Endothelial cell of umbilical vein (primary cell): ENCODE measurements at regions not wholly inside any gene's neighbourhood (a gene's known extent, or its start where the extent isn't known, plus 50 kb on each side); places are given as distances from the start of the nearest gene placed in this dataset.

Experiments used
- BruUV-seq: library from RNA; stranded (reverse); fragments of 400-500 nt; replicated peaks from 2 replicates; lab custom pipeline; 2021; lab: Mats Ljungman, UMichigan
- CTCF ChIA-PET: fragments of 300-600, 350-600 bp; sonication (Branson Sonifier 250); formaldehyde crosslinking; loops from one replicate; lab custom pipeline; 2021; ENCODE audit warnings: antibody characterized with exemption, inconsistent platforms; lab: Charles Lee
- POLR2A ChIA-PET: fragments of 300-600, 350-600 bp; sonication (Branson Sonifier 250); formaldehyde crosslinking; loops from one replicate; lab custom pipeline; 2021; ENCODE audit warnings: antibody characterized with exemption, inconsistent platforms; lab: Charles Lee
- DNase-seq: peaks from one replicate; pipeline ENCODE4 v3.0.0-alpha.2; 2011; ENCODE audit warnings: low read depth, low spot score
- FAIRE-seq: peaks from 2 replicates; lab custom pipeline; 2011; peaks lifted over from hg19 to GRCh38; lab: Jason Lieb, UNC
- H2AFZ ChIP-seq: 2 replicates; pipeline ENCODE4 v1.6.0; 2012; ENCODE audit warnings: low read depth, low read length, control low read depth, inconsistent platforms
- H3K27ac ChIP-seq: 2 replicates; pipeline ENCODE4 v1.5.1; 2011; ENCODE audit warnings: low read depth, mild to moderate bottlenecking, control low read depth, low read length, moderate library complexity; ENCODE audit not compliant: insufficient read depth
- H3K27me3 ChIP-seq, 2 experiments: 2 replicates each; pipeline versions ENCODE4 v1.6.0 to v1.6.1; 2011; ENCODE audit warnings: low read length in 2 of 2, mixed read lengths in 1 of 2; ENCODE audit not compliant: control insufficient read depth in 2 of 2, insufficient read depth in 2 of 2
- H3K36me3 ChIP-seq, 2 experiments: 2 replicates in 1 of 2; 3 replicates in 1 of 2; pipeline ENCODE4 v1.5.1; 2011; ENCODE audit warnings: low read length in 2 of 2, mild to moderate bottlenecking in 1 of 2, moderate library complexity in 1 of 2; ENCODE audit not compliant: control insufficient read depth in 2 of 2, insufficient read depth in 2 of 2; ENCODE audit errors: extremely low read depth in 1 of 2
- H3K4me1 ChIP-seq: 3 replicates; pipeline ENCODE4 v1.5.1; 2011; ENCODE audit warnings: mild to moderate bottlenecking, low read length; ENCODE audit not compliant: control insufficient read depth, insufficient read depth; ENCODE audit errors: extremely low read depth
- H3K4me2 ChIP-seq: 2 replicates; pipeline ENCODE4 v1.6.1; 2011; ENCODE audit warnings: low read length, control low read depth, mixed read lengths; ENCODE audit not compliant: insufficient read depth
- H3K4me3 ChIP-seq, 3 experiments: fragments of 200-600 bp in 1 of 3; sonication (generic), shearing (Covaris generic) in 1 of 3; replicated peaks in 1 of 3; 2 replicates each; pipeline ENCODE4 v1.5.1; 2011 to 2016; ENCODE audit warnings: control low read depth in 3 of 3, low read length in 3 of 3, mild to moderate bottlenecking in 2 of 3, inconsistent platforms in 1 of 3, low read depth in 1 of 3, moderate library complexity in 1 of 3; ENCODE audit not compliant: insufficient read depth in 1 of 3
- H3K79me2 ChIP-seq: 2 replicates; pipeline ENCODE4 v1.6.0; 2012; ENCODE audit warnings: low read length, inconsistent platforms; ENCODE audit not compliant: control insufficient read depth, insufficient read depth
- H3K9ac ChIP-seq: replicated peaks from 2 replicates; pipeline ENCODE3; 2011; ENCODE audit warnings: low read length, control low read depth; ENCODE audit not compliant: insufficient read depth; ENCODE audit errors: extremely low read depth
- H3K9me1 ChIP-seq: replicated peaks from 3 replicates; pipeline ENCODE4 v1.6.0; 2011; ENCODE audit warnings: mild to moderate bottlenecking, low read length; ENCODE audit not compliant: control insufficient read depth, insufficient read depth; ENCODE audit errors: extremely low read depth
- H3K9me3 ChIP-seq: replicated peaks from 2 replicates; pipeline ENCODE4 v1.5.1; 2012; ENCODE audit warnings: low read length, inconsistent platforms; ENCODE audit not compliant: control insufficient read depth, insufficient read depth
- H4K20me1 ChIP-seq: replicated peaks from 2 replicates; pipeline ENCODE3; 2011; ENCODE audit warnings: mild to moderate bottlenecking, low read length; ENCODE audit not compliant: control insufficient read depth, insufficient read depth; ENCODE audit errors: extremely low read depth
- EZH2 ChIP-seq: IDR thresholded peaks from 2 replicates; pipeline ENCODE4 v1.6.1; 2012; ENCODE audit warnings: borderline replicate concordance, low read depth, mild to moderate bottlenecking, moderate library complexity, low read length, inconsistent platforms; ENCODE audit not compliant: severe bottlenecking
- FOS ChIP-seq: IDR thresholded peaks from 2 replicates; pipeline ENCODE4 v1.6.1; 2011; ENCODE audit warnings: mild to moderate bottlenecking, low read length, moderate library complexity, borderline replicate concordance; ENCODE audit not compliant: insufficient read depth
- JUN ChIP-seq: IDR thresholded peaks from 2 replicates; pipeline ENCODE4 v1.6.1; 2011; ENCODE audit warnings: borderline replicate concordance, low read depth; ENCODE audit not compliant: insufficient read length, insufficient read depth
- MAX ChIP-seq: IDR thresholded peaks from 2 replicates; pipeline ENCODE4 v1.6.1; 2011; ENCODE audit not compliant: insufficient read depth, insufficient read length
- POLR2A ChIP-seq: IDR thresholded peaks from 2 replicates; pipeline ENCODE4 v1.6.1; 2012; ENCODE audit warnings: low read depth, mild to moderate bottlenecking, control low read depth, low read length
- dilution Hi-C: fragments of 300-500 bp; cut with MboI; formaldehyde crosslinking; loops from one replicate; pipeline ENCODE4 v1.15.0; 2019; ENCODE audit warnings: low sequenced_read_pairs; ENCODE audit not compliant: extremely low pct_ligation_motif_present
- intact Hi-C: fragments of 100-400 bp; cut with micrococcal nuclease; formaldehyde crosslinking; loops from one replicate; pipeline ENCODE4 v1.10.0; 2022

DNA sequence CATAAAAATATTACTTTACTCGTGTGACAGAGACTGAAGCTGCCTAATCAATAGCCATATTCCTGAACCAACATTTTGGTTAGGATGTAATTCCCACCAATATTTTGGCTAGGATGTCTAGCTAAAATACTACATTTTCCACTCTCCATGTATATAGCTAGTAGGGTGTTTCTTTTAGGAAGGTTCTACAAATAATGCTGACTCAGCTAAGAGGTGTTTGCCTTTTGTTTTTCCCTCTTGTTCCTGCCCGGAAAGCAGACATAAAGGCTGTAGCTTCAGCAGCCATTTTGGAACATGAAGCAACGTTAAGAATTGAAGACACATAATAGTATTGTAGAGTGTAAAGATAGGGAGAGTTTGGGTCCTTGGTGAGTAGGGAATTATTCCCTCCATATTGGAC is 187.3 kb upstream of the PDZRN3 start:
- no peaks in the 10 kb centered on the region for H3K36me3 ChIP-seq
- H3K9me1 ChIP-seq = no peaks in the 10 kb centered on the region
- POLR2A ChIA-PET = no interaction called here
- intact Hi-C loops (no loop called here), dilution Hi-C loops (no loop called here)
- no peak for FAIRE-seq
- DNase-seq = no peak
- no peaks in the 10 kb centered on the region for H3K4me1 ChIP-seq
- H3K9ac ChIP-seq = no peak overlapping the region
- TF ChIP-seq EZH2 (no peak), MAX (no peak)
- no peaks in the 10 kb centered on the region for H3K79me2 ChIP-seq
- H4K20me1 ChIP-seq = no peaks in the 10 kb centered on the region
- BruUV-seq = no TSS peak
- H3K9me3 ChIP-seq = no peaks in the 10 kb centered on the region
- no peak overlapping the region for H2AFZ ChIP-seq
- no peak overlapping the region for H3K4me2 ChIP-seq
- H3K27ac ChIP-seq = no peak overlapping the region
- CTCF ChIA-PET = no interaction called here
- H3K4me3 ChIP-seq = no peak overlapping the region
- H3K27me3 ChIP-seq = no peaks in the 10 kb centered on the region

DNA sequence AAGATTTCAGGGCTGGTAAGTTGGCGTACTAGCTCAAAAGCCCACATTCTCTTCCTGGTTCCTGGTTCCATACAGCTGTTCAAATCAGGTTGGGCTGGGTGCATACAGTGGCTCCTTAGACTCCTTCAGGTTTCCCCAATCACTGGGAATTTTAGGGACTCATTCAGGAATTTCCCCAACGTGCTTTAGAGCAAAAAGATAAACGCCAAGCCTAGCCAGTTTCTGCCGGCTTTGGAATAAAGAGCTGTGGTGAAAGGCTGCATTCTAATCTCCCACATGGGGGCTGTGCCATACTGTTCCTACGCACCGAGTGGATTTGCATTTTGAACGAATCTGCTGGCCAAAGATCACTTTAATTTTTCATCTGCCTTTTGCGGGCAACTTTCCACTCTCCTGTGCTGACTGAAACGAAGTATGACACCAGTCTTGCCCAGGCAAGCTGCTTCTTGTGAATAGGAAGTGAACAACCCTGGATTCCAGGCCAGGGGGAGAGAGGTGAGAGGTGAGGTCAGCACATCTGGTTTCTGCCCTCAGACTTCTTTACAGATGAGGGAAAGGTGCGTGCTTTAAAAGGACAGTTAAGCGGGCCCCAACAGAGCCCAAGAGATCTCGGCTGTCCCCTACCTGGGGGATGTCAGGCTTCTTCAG is 184.2 kb upstream of the PDZRN3 start:
- Histone ChIP-seq H2AFZ (no peak overlapping the region), H3K9me1 (no peaks in the 10 kb centered on the region), H3K36me3 (no peaks in the 10 kb centered on the region), H3K79me2 (no peaks in the 10 kb centered on the region), H3K27me3 (no peaks in the 10 kb centered on the region), H3K4me1 (no peaks in the 10 kb centered on the region), H3K27ac (no peak overlapping the region), H4K20me1 (no peaks in the 10 kb centered on the region), H3K4me2 (no peak overlapping the region), H3K4me3 (no peak overlapping the region), H3K9me3 (no peaks in the 10 kb centered on the region), H3K9ac (no peak overlapping the region)
- TF ChIP-seq MAX (no peak), POLR2A (no peak), FOS (no peak), JUN (no peak)
- dilution Hi-C loops (no loop called here), intact Hi-C loops (no loop called here)
- ChIA-PET POLR2A (no interaction called here), CTCF (no interaction called here)
- FAIRE-seq = no peak
- DNase-seq = no peak
- BruUV-seq = no TSS peak
